ENCODE measurements at regions not wholly inside any gene's neighbourhood (a gene's known extent, or its start where the extent isn't known, plus 50 kb on each side); places are given as distances from the start of the nearest gene placed in this dataset.
A peak's percentile ranks its signal among the peaks of the same experiment; 100 is the strongest.

DNA sequence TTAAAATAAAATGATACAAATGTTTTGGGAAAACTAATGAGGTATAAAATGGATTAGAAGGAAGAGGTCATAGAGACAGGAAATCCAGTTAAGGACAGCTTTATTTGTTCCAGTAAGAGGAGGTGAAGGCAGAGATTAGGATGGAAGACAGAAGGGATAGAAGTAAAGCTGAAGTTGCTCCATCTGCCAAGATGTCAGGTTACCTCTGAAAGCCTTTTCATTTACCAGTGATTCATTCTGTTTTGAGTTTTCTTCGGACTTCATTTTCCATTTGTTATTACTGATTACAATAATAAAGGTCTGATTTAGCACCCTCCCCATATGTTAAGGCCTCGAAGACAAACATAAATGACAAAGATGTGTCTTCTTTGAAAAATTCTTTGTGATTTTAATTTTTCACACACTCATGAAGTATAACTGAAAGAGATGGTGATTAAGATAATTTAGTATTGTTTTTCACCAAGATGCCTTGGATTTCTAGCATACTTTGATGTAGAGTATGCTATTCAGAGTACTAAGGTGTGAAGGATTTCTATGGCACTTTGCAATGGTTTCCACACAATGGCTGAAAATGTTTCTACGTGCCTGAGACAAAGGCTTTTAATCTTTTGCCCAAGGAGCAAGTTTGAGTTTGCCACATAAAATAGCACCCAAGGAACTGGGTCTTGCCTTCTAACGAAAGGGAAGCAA, 75.4 kb upstream of the PLAAT1 start:
- Histone ChIP-seq H2AFZ (ENCODE audit: low read depth, low read length) (no peak overlapping the region), H3K36me3 (ENCODE audit: control insufficient read depth, insufficient read depth, low read length) (no peaks in the 10 kb centered on the region), H3K79me2 (ENCODE audit: control insufficient read depth, insufficient read depth, low read length) (no peaks in the 10 kb centered on the region), H3K27me3 (ENCODE audit: control insufficient read depth in 2 of 2, insufficient read depth in 2 of 2, low read length in 2 of 2) (no peaks in the 10 kb centered on the region), H3K4me3 (no peak overlapping the region), H3K4me2 (ENCODE audit: insufficient read depth, low read length) (no peak overlapping the region), H3K9me3 (replicated peaks; ENCODE audit: control insufficient read depth, insufficient read depth, low read depth, low read length) (no peaks in the 10 kb centered on the region), H3K4me1 (replicated peaks in 1 of 2; ENCODE audit: control insufficient read depth in 2 of 2, insufficient read depth in 2 of 2, low read length in 2 of 2) (no peaks in the 10 kb centered on the region), H3K27ac (ENCODE audit: extremely low read depth, low read depth, low read length) (no peak overlapping the region), H3K9me1 (ENCODE audit: control insufficient read depth, insufficient read depth, low read length) (no peaks in the 10 kb centered on the region), H4K20me1 (replicated peaks; ENCODE audit: control insufficient read depth, insufficient read depth, low read length) (no peaks in the 10 kb centered on the region), H3K9ac (ENCODE audit: insufficient read depth in 1 of 2, low read depth in 2 of 2, low read length in 2 of 2) (no peak overlapping the region)
- no CpG with 5 or more reads among the region's 4 CpGs for WGBS (ENCODE audit: insufficient coverage, low coverage, missing lambda C conversion rate)
- no peak for DNase-seq (ENCODE audit: extremely low read depth in 1 of 4, low spot score in 3 of 4)
- intact Hi-C loops (cut with micrococcal nuclease) (no loop called here), in situ Hi-C loops (cut with MboI) (no loop called here)
- no peak for TF ChIP-seq PHF20 (IDR thresholded peaks at IDR 0.05; ENCODE audit: partially characterized antibody)
- TF ChIP-seq MIER1 (IDR thresholded peaks at IDR 0.05; ENCODE audit: low read depth) = no peak
- TF ChIP-seq ZBED1 (IDR thresholded peaks at IDR 0.05) = no peak
- TF ChIP-seq NCOA4 (IDR thresholded peaks at IDR 0.05; ENCODE audit: partially characterized antibody) = no peak
- no peak for TF ChIP-seq CC2D1A (IDR thresholded peaks at IDR 0.05)
- no peak for TF ChIP-seq PPARD (CRISPR knock-in tag; IDR thresholded peaks at IDR 0.05)
- TF ChIP-seq FOXK2 (conservative IDR thresholded peaks at IDR 0.05 in 1 of 2, IDR thresholded peaks at IDR 0.05 in 1 of 2; ENCODE audit: low read depth in 2 of 2) = no peak
- no peak for FAIRE-seq
- BruUV-seq (replicated peaks) = no TSS peak
- no peak for ATAC-seq
- ChIA-PET POLR2A (no interaction called here), CTCF (ENCODE audit: low intra/inter-chr PET ratio) (no interaction called here)

DNA sequence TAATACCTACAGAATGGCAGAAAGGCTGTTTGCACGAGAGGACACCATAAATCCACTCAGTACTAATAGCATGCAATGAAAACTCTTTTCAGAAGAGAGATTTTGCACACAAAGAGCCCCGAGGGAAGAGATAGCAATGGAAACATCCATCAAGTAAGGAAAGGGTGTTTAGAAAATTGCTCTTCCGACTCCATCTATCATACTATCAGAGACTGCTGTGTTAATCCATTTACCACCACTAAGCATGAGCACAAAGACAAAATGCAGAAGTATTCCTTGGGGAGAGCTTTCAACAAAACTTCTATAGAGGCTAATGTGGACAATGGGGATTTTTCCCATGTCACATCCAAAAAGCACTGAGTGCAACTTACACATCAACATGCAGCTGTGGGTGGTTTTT, 72.1 kb upstream of the PLAAT1 start:
- peak in 1 of 4 experiments; percentile 1 for DNase-seq (ENCODE audit: extremely low read depth in 1 of 4, low spot score in 3 of 4)
- Histone ChIP-seq H3K4me3 (no peak overlapping the region), H3K27me3 (ENCODE audit: control insufficient read depth in 2 of 2, insufficient read depth in 2 of 2, low read length in 2 of 2) (no peaks in the 10 kb centered on the region), H3K9ac (ENCODE audit: insufficient read depth in 1 of 2, low read depth in 2 of 2, low read length in 2 of 2) (no peak overlapping the region), H3K9me3 (replicated peaks; ENCODE audit: control insufficient read depth, insufficient read depth, low read depth, low read length) (no peaks in the 10 kb centered on the region), H3K9me1 (ENCODE audit: control insufficient read depth, insufficient read depth, low read length) (no peaks in the 10 kb centered on the region), H2AFZ (ENCODE audit: low read depth, low read length) (no peak overlapping the region), H3K4me1 (replicated peaks in 1 of 2; ENCODE audit: control insufficient read depth in 2 of 2, insufficient read depth in 2 of 2, low read length in 2 of 2) (no peaks in the 10 kb centered on the region), H3K4me2 (ENCODE audit: insufficient read depth, low read length) (no peak overlapping the region), H3K36me3 (ENCODE audit: control insufficient read depth, insufficient read depth, low read length) (no peaks in the 10 kb centered on the region), H3K79me2 (ENCODE audit: control insufficient read depth, insufficient read depth, low read length) (no peaks in the 10 kb centered on the region), H4K20me1 (replicated peaks; ENCODE audit: control insufficient read depth, insufficient read depth, low read length) (no peaks in the 10 kb centered on the region), H3K27ac (ENCODE audit: extremely low read depth, low read depth, low read length) (no peak overlapping the region)
- BruUV-seq (replicated peaks) = no TSS peak
- WGBS (ENCODE audit: insufficient coverage, low coverage, missing lambda C conversion rate) = 4% methylated on average over 3 of the region's 3 CpGs
- FAIRE-seq = no peak
- POLR2A ChIA-PET = no interaction called here
- intact Hi-C loops (cut with micrococcal nuclease) (no loop called here), in situ Hi-C loops (cut with MboI) (no loop called here)
- CTCF ChIA-PET (ENCODE audit: low intra/inter-chr PET ratio) = no interaction called here
- no peak for ATAC-seq
- no peak for TF ChIP-seq ZNF217 (CRISPR knock-in tag; IDR thresholded peaks at IDR 0.05)
- TF ChIP-seq ZNF445 (CRISPR knock-in tag; IDR thresholded peaks at IDR 0.05; ENCODE audit: low read depth) = no peak
